ENCODE measurements at regions not wholly inside any gene's neighbourhood (a gene's known extent, or its start where the extent isn't known, plus 50 kb on each side); places are given as distances from the start of the nearest gene placed in this dataset.

DNA sequence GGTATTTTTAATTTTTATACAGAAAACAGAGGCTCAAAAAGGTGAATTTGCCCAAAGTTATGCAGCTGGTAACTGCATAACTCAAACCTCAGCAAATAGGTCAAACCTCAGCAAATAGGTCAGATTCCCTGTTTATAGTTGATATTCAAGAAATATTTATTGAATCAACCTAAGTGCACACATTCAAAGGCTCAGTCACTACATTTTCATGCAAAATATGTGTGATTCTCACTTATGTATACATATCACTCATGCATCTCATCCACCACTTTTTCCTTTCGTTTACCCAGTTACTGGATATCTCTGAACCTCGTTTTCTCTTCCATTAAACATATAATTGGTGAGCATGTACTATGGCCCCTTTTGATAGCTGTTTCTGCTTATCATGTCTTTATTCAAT is 158.3 kb upstream of the C1orf21 start:
- no peak overlapping the region for H3K4me2 ChIP-seq (ENCODE audit: control insufficient read depth, insufficient read depth)
- ChIA-PET RAD21 (ENCODE audit: unreplicated experiment) (no interaction called here), CTCF (no interaction called here), POLR2A (no interaction called here), SMC1A (ENCODE audit: uncharacterized antibody, unreplicated experiment) (interaction anchor here (1.0 kb wide), 1 partner anchor 16 kb away, joined by 3 read pairs; no protein-coding TSS in a partner anchor)
- no peaks in the 10 kb centered on the region for H3K4me1 ChIP-seq (ENCODE audit: control insufficient read depth, insufficient read depth, low read length)
- no peak overlapping the region for H3K9ac ChIP-seq (ENCODE audit: control insufficient read depth, insufficient read depth, low read length)
- FAIRE-seq (no peak), ATAC-seq (no peak), DNase-seq (ENCODE audit: low read depth, low spot score) (no peak)
- no peaks in the 10 kb centered on the region for H3K9me3 ChIP-seq (replicated peaks; ENCODE audit: control insufficient read depth, insufficient read depth, low read length)
- H3K36me3 ChIP-seq (ENCODE audit: control insufficient read depth in 2 of 2, insufficient read depth in 2 of 2, low read length in 1 of 2): no peaks in the 10 kb centered on the region
- BruUV-seq (replicated peaks): no TSS peak
- intact Hi-C loops (cut with micrococcal nuclease; ENCODE audit: unreplicated experiment) (loop anchor here (10.0 kb wide), 1 partner anchor 436 kb away; no protein-coding TSS in a partner anchor), in situ Hi-C loops (cut with MboI) (loop anchor here (10.0 kb wide), 1 partner anchor 574 kb away; the partner anchor contains the start of gene APOBEC4)
- H3K27ac ChIP-seq (ENCODE audit: control insufficient read depth, insufficient read depth): no peak overlapping the region
- no peak overlapping the region for H2AFZ ChIP-seq (ENCODE audit: control insufficient read depth, low read depth, low read length)
- H3K79me2 ChIP-seq (ENCODE audit: control insufficient read depth, insufficient read depth, low read length): no peaks in the 10 kb centered on the region
- H3K4me3 ChIP-seq: no peak overlapping the region
- 0% methylated on average over 2 of the region's 2 CpGs for whole genome bisulfite sequencing (ENCODE audit: insufficient coverage, insufficient replicate concordance, low lambda C conversion rate, missing lambda C conversion rate)
- H3K27me3 ChIP-seq (replicated peaks in 1 of 2; ENCODE audit: control insufficient read depth in 2 of 2, insufficient read depth in 2 of 2, low read length in 1 of 2): peaks cover 0 to 5% of the 10 kb centered on the region in 2 experiments; a peak in 1 of 4 replicates
- no peaks in the 10 kb centered on the region for H4K20me1 ChIP-seq (ENCODE audit: control insufficient read depth, insufficient read depth)
- no peak for TF ChIP-seq SREBF2 (IDR thresholded peaks at IDR 0.05; ENCODE audit: low read length)
- no peak for TF ChIP-seq GABPA (IDR thresholded peaks at IDR 0.05; ENCODE audit: low read depth)
- TF ChIP-seq SIX5 (IDR thresholded peaks at IDR 0.05; ENCODE audit: low read depth, low read length, severe bottlenecking): no peak
- no peak for TF ChIP-seq CEBPB (IDR thresholded peaks at IDR 0.05; ENCODE audit: borderline replicate concordance in 1 of 2, low read depth in 2 of 2, low read length in 2 of 2)
- TF ChIP-seq SP1 (IDR thresholded peaks at IDR 0.05; ENCODE audit: low read depth, low read length): no peak

GRCh38 chr1:184237588-184237987 is 149.2 kb upstream of the C1orf21 start:
- CTCF ChIA-PET: interaction anchor here (1.1 kb wide), 1 partner anchor 13 kb away, joined by 3 read pairs; no protein-coding TSS in a partner anchor
- Histone ChIP-seq H3K4me3 (no peak overlapping the region), H3K9ac (ENCODE audit: control insufficient read depth, insufficient read depth, low read length) (no peak overlapping the region), H3K4me2 (ENCODE audit: control insufficient read depth, insufficient read depth) (no peak overlapping the region), H4K20me1 (ENCODE audit: control insufficient read depth, insufficient read depth) (no peaks in the 10 kb centered on the region), H3K27me3 (replicated peaks in 1 of 2; ENCODE audit: control insufficient read depth in 2 of 2, insufficient read depth in 2 of 2, low read length in 1 of 2) (no peaks in the 10 kb centered on the region), H3K36me3 (ENCODE audit: control insufficient read depth in 2 of 2, insufficient read depth in 2 of 2, low read length in 1 of 2) (no peaks in the 10 kb centered on the region), H2AFZ (ENCODE audit: control insufficient read depth, low read depth, low read length) (no peak overlapping the region), H3K4me1 (ENCODE audit: control insufficient read depth, insufficient read depth, low read length) (no peaks in the 10 kb centered on the region), H3K79me2 (ENCODE audit: control insufficient read depth, insufficient read depth, low read length) (no peaks in the 10 kb centered on the region), H3K9me3 (replicated peaks; ENCODE audit: control insufficient read depth, insufficient read depth, low read length) (no peaks in the 10 kb centered on the region), H3K27ac (ENCODE audit: control insufficient read depth, insufficient read depth) (no peak overlapping the region)
- ATAC-seq (no peak), DNase-seq (ENCODE audit: low read depth, low spot score) (no peak), FAIRE-seq (no peak)
- no TSS peak for BruUV-seq (replicated peaks)
- RAD21 ChIA-PET (ENCODE audit: unreplicated experiment): no interaction called here
- WGBS (ENCODE audit: insufficient coverage, insufficient replicate concordance, low lambda C conversion rate, missing lambda C conversion rate): 0% methylated on average over 4 of the region's 4 CpGs
- SMC1A ChIA-PET (ENCODE audit: uncharacterized antibody, unreplicated experiment): interaction anchor here (0.9 kb wide), 1 partner anchor 437 kb away, joined by 3 read pairs; no protein-coding TSS in a partner anchor
- POLR2A ChIA-PET: no interaction called here
- in situ Hi-C loops (cut with MboI): no loop called here
- TF ChIP-seq SMAD1 (IDR thresholded peaks at IDR 0.05; ENCODE audit: low read depth, partially characterized antibody): no peak
- TF ChIP-seq NRF1 (conservative IDR thresholded peaks at IDR 0.05; ENCODE audit: low read depth, low read length): no peak
- TF ChIP-seq WRNIP1 (IDR thresholded peaks at IDR 0.05; ENCODE audit: borderline replicate concordance, low read depth, low read length): no peak
- TF ChIP-seq BMI1 (IDR thresholded peaks at IDR 0.05; ENCODE audit: borderline replicate concordance): no peak
- TF ChIP-seq, protein P1, sequence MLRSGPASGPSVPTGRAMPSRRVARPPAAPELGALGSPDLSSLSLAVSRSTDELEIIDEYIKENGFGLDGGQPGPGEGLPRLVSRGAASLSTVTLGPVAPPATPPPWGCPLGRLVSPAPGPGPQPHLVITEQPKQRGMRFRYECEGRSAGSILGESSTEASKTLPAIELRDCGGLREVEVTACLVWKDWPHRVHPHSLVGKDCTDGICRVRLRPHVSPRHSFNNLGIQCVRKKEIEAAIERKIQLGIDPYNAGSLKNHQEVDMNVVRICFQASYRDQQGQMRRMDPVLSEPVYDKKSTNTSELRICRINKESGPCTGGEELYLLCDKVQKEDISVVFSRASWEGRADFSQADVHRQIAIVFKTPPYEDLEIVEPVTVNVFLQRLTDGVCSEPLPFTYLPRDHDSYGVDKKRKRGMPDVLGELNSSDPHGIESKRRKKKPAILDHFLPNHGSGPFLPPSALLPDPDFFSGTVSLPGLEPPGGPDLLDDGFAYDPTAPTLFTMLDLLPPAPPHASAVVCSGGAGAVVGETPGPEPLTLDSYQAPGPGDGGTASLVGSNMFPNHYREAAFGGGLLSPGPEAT (IDR thresholded peaks at IDR 0.05; ENCODE audit: low read depth): no peak
- TF ChIP-seq NFYA (IDR thresholded peaks at IDR 0.05; ENCODE audit: borderline replicate concordance, low read depth, low read length): no peak
- TF ChIP-seq REST (IDR thresholded peaks at IDR 0.05; ENCODE audit: low read depth, low read length): no peak
- intact Hi-C loops (cut with micrococcal nuclease; ENCODE audit: unreplicated experiment): no loop called here

Measured in GM12878 (cell line).